ENCODE measurements at regions not wholly inside any gene's neighbourhood (a gene's known extent, or its start where the extent isn't known, plus 50 kb on each side); places are given as distances from the start of the nearest gene placed in this dataset.

DNA sequence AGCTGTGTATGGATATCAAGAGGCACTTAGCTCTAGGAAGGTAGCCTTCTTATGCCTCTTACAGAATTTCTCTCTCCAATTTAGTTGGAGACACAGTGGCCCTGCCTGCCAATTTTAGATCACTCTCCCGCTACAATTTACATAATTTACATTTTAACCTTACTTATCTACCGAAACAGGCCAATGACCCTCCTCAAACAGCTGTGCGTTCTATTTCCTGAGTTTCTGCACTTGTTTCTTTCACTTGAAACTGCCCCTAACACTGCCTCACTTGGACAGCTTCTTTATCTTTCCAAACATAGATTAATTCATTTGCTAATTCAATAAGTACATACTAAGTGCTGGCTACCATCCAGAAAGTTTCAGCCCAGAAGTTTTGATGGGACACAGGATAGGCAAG, 52.9 kb upstream of the HDDC2 start:
- intact Hi-C loops (cut with micrococcal nuclease), result no loop called here
- no peaks in the 10 kb centered on the region for H3K36me3 Mint-ChIP-seq
- peaks cover 5 to 29% (median 5%) of the 10 kb centered on the region in 5 donors for H3K27me3 Mint-ChIP-seq
- H3K27ac Mint-ChIP-seq, result no peak overlapping the region
- H3K27ac ChIP-seq (ENCODE audit: low read depth, low read length), result no peak overlapping the region
- POLR2A ChIA-PET, result no interaction called here
- H3K9me3 Mint-ChIP-seq, result no peaks in the 10 kb centered on the region
- H3K4me1 Mint-ChIP-seq, result peaks cover 0 to 9% (median 4%) of the 10 kb centered on the region in 7 donors
- no peak for DNase-seq
- no peaks in the 10 kb centered on the region for H3K27me3 ChIP-seq (ENCODE audit: control insufficient read depth in 2 of 2, insufficient read depth in 2 of 2, low read length in 2 of 2)
- CTCF ChIA-PET, result no interaction called here
- no peaks in the 10 kb centered on the region for H3K36me3 ChIP-seq (ENCODE audit: control insufficient read depth in 2 of 3, insufficient read depth in 3 of 3, low read length in 3 of 3)
- no peaks in the 10 kb centered on the region for H3K9me3 ChIP-seq (ENCODE audit: control insufficient read depth in 2 of 3, low read length in 3 of 3)
- no peaks in the 10 kb centered on the region for H3K4me1 ChIP-seq (ENCODE audit: control insufficient read depth in 2 of 2, insufficient read depth in 2 of 2, low read length in 2 of 2)
- ATAC-seq, result no peak
- H3K4me3 ChIP-seq (ENCODE audit: low read length), result no peak overlapping the region
- no peak overlapping the region for H3K4me3 Mint-ChIP-seq

DNA sequence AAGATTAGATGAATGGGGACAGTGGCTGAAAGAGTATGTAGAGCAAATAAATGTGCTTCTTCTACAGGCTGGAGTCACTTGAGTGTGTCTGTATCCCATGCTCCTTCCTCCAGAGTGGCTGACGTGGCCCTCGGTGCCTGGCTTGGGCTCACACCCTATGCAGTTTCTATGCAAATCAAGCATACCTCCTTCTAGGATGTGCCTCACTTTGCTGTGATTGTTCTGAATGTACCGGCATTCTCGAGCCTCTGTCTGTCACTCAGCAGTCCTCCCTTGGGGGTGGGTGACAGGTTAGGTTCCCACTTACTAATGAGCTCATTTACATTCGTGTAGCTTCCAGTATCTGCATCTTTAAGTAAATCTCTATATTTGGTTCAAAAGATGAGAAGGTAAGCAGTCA, 55.1 kb upstream of the HDDC2 start:
- H3K36me3 ChIP-seq (ENCODE audit: control insufficient read depth in 2 of 3, insufficient read depth in 3 of 3, low read length in 3 of 3), result no peaks in the 10 kb centered on the region
- H3K27me3 Mint-ChIP-seq, result peaks cover 10 to 29% (median 14%) of the 10 kb centered on the region in 5 donors
- ATAC-seq, result no peak
- H3K4me3 ChIP-seq (ENCODE audit: low read length), result no peak overlapping the region
- H3K36me3 Mint-ChIP-seq, result no peaks in the 10 kb centered on the region
- intact Hi-C loops (cut with micrococcal nuclease), result no loop called here
- ChIA-PET CTCF (no interaction called here), POLR2A (no interaction called here)
- peaks cover 0 to 9% (median 4%) of the 10 kb centered on the region in 7 donors for H3K4me1 Mint-ChIP-seq
- no peaks in the 10 kb centered on the region for H3K9me3 Mint-ChIP-seq
- H3K27ac ChIP-seq (ENCODE audit: low read depth, low read length), result no peak overlapping the region
- no peak for DNase-seq
- H3K27me3 ChIP-seq (ENCODE audit: control insufficient read depth in 2 of 2, insufficient read depth in 2 of 2, low read length in 2 of 2), result no peaks in the 10 kb centered on the region
- no peak overlapping the region for H3K4me3 Mint-ChIP-seq
- H3K9me3 ChIP-seq (ENCODE audit: control insufficient read depth in 2 of 3, low read length in 3 of 3), result no peaks in the 10 kb centered on the region
- no peak overlapping the region for H3K27ac Mint-ChIP-seq
- H3K4me1 ChIP-seq (ENCODE audit: control insufficient read depth in 2 of 2, insufficient read depth in 2 of 2, low read length in 2 of 2), result no peaks in the 10 kb centered on the region

DNA sequence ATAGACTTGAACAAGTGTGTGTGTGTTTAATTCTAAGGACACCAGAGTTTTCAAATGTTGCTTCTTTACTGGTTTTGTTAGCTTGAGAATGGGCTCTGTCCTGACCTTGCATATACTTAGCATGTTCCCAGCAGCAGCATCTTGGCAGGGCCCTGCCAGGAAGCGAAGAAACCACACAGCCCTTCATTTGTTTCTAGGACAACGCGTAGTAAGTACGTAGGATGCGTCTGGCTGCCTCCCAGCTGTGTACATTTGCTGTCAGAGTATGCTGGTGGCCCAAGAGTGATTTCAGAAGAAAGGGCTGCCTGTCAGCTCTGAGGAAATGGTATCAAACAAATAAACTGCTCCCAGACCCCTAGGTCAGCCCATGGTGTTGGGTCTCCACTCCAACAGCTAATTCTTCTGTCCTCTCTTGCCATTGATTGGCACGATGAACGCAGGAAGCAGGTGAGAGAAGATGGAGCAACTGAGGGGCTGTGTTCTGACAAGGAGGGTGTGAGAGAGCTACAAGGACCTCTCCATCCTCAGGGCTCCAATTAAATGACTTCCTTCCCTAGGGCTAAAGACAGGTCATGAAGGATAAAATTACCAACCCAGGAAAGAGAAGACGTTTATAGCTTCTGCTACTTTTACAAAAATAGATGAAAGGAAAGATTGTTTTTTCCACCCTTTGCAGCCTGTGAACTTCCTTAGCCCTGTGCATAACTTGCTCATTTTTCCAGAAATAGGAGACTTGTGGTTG, 55.9 kb upstream of the HDDC2 start:
- Mint-ChIP-seq H3K27ac (no peak overlapping the region), H3K27me3 (peaks cover 15 to 37% (median 22%) of the 10 kb centered on the region in 5 donors), H3K4me3 (no peak overlapping the region), H3K9me3 (no peaks in the 10 kb centered on the region), H3K36me3 (peaks cover 0 to 3% (median 0%) of the 10 kb centered on the region in 5 donors), H3K4me1 (peaks cover 3 to 16% (median 6%) of the 10 kb centered on the region in 7 donors)
- Histone ChIP-seq H3K36me3 (ENCODE audit: control insufficient read depth in 2 of 3, insufficient read depth in 3 of 3, low read length in 3 of 3) (no peaks in the 10 kb centered on the region), H3K27ac (ENCODE audit: low read depth, low read length) (no peak overlapping the region), H3K4me3 (ENCODE audit: low read length) (no peak overlapping the region), H3K4me1 (ENCODE audit: control insufficient read depth in 2 of 2, insufficient read depth in 2 of 2, low read length in 2 of 2) (no peaks in the 10 kb centered on the region), H3K27me3 (ENCODE audit: control insufficient read depth in 2 of 2, insufficient read depth in 2 of 2, low read length in 2 of 2) (peaks cover 0 to 3% of the 10 kb centered on the region in 2 donors), H3K9me3 (ENCODE audit: control insufficient read depth in 2 of 3, low read length in 3 of 3) (no peaks in the 10 kb centered on the region)
- intact Hi-C loops (cut with micrococcal nuclease), result no loop called here
- DNase-seq (peak in 3 of 9 donors; percentile 16 to 35 (median 16)), ATAC-seq (peak; percentile 32)
- CTCF ChIA-PET, result no interaction called here
- POLR2A ChIA-PET, result no interaction called here

DNA sequence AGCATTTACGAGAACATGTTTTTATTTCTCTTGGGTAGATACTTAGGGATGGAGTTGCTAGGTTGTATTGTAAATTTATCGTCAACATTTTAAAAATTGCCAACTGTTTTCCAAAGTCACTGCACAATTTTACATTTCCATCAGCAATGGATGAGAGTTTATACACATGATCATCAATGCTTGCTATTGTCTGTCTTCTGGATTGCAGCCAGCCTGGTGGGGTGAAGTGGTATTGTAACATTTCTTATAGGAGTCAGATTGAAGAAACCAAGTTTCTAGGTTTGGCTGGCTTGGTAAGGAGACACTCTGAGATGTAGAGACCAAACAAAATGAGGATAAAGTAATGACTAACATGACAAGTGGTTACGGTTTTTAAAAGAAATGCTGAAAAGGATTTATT, 57.1 kb upstream of the HDDC2 start:
- DNase-seq, result no peak
- H3K27ac ChIP-seq (ENCODE audit: low read depth, low read length), result no peak overlapping the region
- no peaks in the 10 kb centered on the region for H3K9me3 ChIP-seq (ENCODE audit: control insufficient read depth in 2 of 3, low read length in 3 of 3)
- CTCF ChIA-PET, result no interaction called here
- peaks cover 0 to 3% (median 0%) of the 10 kb centered on the region in 5 donors for H3K36me3 Mint-ChIP-seq
- H3K9me3 Mint-ChIP-seq, result no peaks in the 10 kb centered on the region
- peaks cover 20 to 47% (median 26%) of the 10 kb centered on the region in 5 donors for H3K27me3 Mint-ChIP-seq
- H3K4me1 ChIP-seq (ENCODE audit: control insufficient read depth in 2 of 2, insufficient read depth in 2 of 2, low read length in 2 of 2), result no peaks in the 10 kb centered on the region
- no peak overlapping the region for H3K4me3 Mint-ChIP-seq
- H3K27me3 ChIP-seq (ENCODE audit: control insufficient read depth in 2 of 2, insufficient read depth in 2 of 2, low read length in 2 of 2), result peaks cover 0 to 11% of the 10 kb centered on the region in 2 donors
- no peaks in the 10 kb centered on the region for H3K36me3 ChIP-seq (ENCODE audit: control insufficient read depth in 2 of 3, insufficient read depth in 3 of 3, low read length in 3 of 3)
- no peak overlapping the region for H3K27ac Mint-ChIP-seq
- POLR2A ChIA-PET, result no interaction called here
- peaks cover 5 to 18% (median 8%) of the 10 kb centered on the region in 7 donors for H3K4me1 Mint-ChIP-seq
- intact Hi-C loops (cut with micrococcal nuclease), result no loop called here
- no peak overlapping the region for H3K4me3 ChIP-seq (ENCODE audit: low read length)
- ATAC-seq, result no peak

DNA sequence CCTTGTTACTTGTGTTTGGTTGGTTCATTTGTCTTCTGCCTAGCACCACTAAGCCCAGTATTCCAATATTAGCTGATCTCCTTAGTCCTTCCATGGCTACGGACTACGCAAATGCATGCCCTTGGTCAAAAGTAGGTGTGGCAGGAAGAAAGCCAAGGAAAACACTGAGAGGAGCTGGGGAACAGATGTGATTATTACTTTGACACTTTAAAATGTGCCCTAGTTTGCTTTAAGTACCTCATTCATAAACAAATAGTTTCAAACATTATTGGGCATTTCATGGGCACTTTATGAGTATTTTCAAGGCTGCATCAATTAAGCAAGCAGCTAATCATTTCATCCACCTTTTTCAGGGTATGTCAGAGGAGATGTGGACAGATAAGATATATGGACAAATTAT, 60.1 kb upstream of the HDDC2 start:
- H3K4me1 Mint-ChIP-seq, result peaks cover 5 to 18% (median 8%) of the 10 kb centered on the region in 7 donors

DNA sequence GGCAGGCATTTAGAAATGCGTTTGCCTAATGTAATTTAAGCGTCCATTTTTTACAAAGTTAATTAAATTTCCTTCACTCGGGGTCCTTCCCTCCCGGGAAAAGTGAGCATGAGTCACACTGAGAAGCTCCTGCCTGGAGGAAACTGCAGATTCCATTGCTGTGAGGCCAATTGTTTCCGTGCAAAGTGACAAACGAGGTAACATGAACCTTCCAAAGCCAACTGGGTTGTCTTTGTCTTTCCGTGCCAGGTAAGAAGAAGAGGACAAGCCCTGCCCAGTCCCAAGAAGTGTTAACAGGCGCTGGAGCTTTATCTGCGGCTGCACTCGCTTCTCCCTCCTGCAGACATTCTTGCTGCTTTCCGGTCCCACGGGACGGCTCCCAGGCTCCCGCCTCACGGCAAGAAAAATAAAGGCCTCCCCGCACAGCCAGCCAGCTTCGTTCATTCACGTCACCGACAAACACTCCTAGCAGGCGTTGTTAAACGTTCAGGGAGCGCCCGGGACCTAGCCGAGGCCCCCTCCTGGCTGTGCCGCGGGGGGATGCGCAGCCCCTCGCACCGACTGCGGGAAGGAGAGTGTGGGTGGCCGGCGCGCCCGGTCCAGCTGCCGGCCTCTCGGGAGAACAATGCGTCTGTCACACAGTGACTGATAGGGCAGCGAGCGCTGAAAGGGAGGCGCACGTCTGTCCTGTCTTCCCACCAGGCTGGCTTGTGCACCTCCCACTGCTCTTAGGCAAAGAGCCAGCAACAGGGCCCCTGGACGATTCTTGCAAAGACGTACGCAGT, 61.5 kb upstream of the HDDC2 start:
- peaks cover 48 to 68% (median 49%) of the 10 kb centered on the region in 5 donors for H3K27me3 Mint-ChIP-seq

More for the DNA sequence above, 60.1 kb upstream of the HDDC2 start:
- DNase-seq, result no peak
- Histone ChIP-seq H3K27ac (ENCODE audit: low read depth, low read length) (no peak overlapping the region), H3K9me3 (ENCODE audit: control insufficient read depth in 2 of 3, low read length in 3 of 3) (no peaks in the 10 kb centered on the region), H3K4me1 (ENCODE audit: control insufficient read depth in 2 of 2, insufficient read depth in 2 of 2, low read length in 2 of 2) (no peaks in the 10 kb centered on the region), H3K36me3 (ENCODE audit: control insufficient read depth in 2 of 3, insufficient read depth in 3 of 3, low read length in 3 of 3) (no peaks in the 10 kb centered on the region), H3K27me3 (ENCODE audit: control insufficient read depth in 2 of 2, insufficient read depth in 2 of 2, low read length in 2 of 2) (peaks cover 0 to 11% of the 10 kb centered on the region in 2 donors), H3K4me3 (ENCODE audit: low read length) (no peak overlapping the region)
- no peak overlapping the region for H3K4me3 Mint-ChIP-seq
- H3K36me3 Mint-ChIP-seq, result peaks cover 0 to 3% (median 0%) of the 10 kb centered on the region in 5 donors
- POLR2A ChIA-PET, result no interaction called here
- no peak for ATAC-seq
- H3K27ac Mint-ChIP-seq, result no peak overlapping the region
- CTCF ChIA-PET, result no interaction called here
- H3K9me3 Mint-ChIP-seq, result peaks cover 0 to 3% (median 0%) of the 10 kb centered on the region in 11 donors
- intact Hi-C loops (cut with micrococcal nuclease), result no loop called here
- peaks cover 47 to 68% (median 48%) of the 10 kb centered on the region in 5 donors for H3K27me3 Mint-ChIP-seq

More for the DNA sequence above, 61.5 kb upstream of the HDDC2 start:
- no peaks in the 10 kb centered on the region for H3K36me3 ChIP-seq (ENCODE audit: control insufficient read depth in 2 of 3, insufficient read depth in 3 of 3, low read length in 3 of 3)
- DNase-seq (no peak), ATAC-seq (no peak)
- intact Hi-C loops (cut with micrococcal nuclease), result no loop called here
- H3K4me3 Mint-ChIP-seq, result peak overlapping the region in 5 of 10 donors; percentile 29 to 55 (median 47)
- no peak overlapping the region for H3K4me3 ChIP-seq (ENCODE audit: low read length)
- H3K27ac Mint-ChIP-seq, result no peak overlapping the region
- peaks cover 0 to 3% (median 0%) of the 10 kb centered on the region in 11 donors for H3K9me3 Mint-ChIP-seq
- H3K36me3 Mint-ChIP-seq, result peaks cover 0 to 3% (median 0%) of the 10 kb centered on the region in 5 donors
- H3K4me1 Mint-ChIP-seq, result peaks cover 0 to 11% (median 5%) of the 10 kb centered on the region in 7 donors
- peaks cover 0 to 13% of the 10 kb centered on the region in 2 donors for H3K27me3 ChIP-seq (ENCODE audit: control insufficient read depth in 2 of 2, insufficient read depth in 2 of 2, low read length in 2 of 2)
- ChIA-PET POLR2A (no interaction called here), CTCF (no interaction called here)
- H3K27ac ChIP-seq (ENCODE audit: low read depth, low read length), result no peak overlapping the region
- no peaks in the 10 kb centered on the region for H3K4me1 ChIP-seq (ENCODE audit: control insufficient read depth in 2 of 2, insufficient read depth in 2 of 2, low read length in 2 of 2)
- no peaks in the 10 kb centered on the region for H3K9me3 ChIP-seq (ENCODE audit: control insufficient read depth in 2 of 3, low read length in 3 of 3)
